RKO (cell line): ENCODE measurements at regions not wholly inside any gene's neighbourhood (a gene's known extent, or its start where the extent isn't known, plus 50 kb on each side); places are given as distances from the start of the nearest gene placed in this dataset.
A peak's percentile ranks its signal among the peaks of the same experiment; 100 is the strongest.
"Not testable (repeated sequence)": the region's sequence is repeated elsewhere in the genome, so short reads cannot be mapped to it uniquely, and the experiment has no call there.

Experiments
- DNase-seq: peaks from one replicate; pipeline ENCODE4 v3.0.0-alpha.2; 2016; ENCODE audit warnings: low spot score

DNA sequence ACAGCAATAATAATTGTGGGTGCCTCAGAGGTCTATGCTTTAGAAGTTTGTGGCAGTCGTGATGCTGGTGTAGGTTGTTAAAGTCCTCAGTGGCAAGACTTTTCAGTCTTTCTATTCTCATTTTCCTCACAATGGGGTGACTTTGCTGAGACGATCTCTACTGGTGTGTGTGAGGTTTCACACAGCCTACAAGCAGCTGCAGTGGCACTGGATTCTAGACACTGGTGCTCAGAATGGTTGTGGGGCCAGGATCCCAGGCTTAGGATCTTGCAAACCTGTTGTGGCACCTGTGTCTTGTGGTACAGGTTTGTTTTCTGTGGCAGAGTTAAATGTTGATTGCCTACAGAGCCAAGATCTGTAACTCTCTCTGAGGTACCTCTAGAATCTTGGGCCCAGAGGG, 581.2 kb downstream of the PTPRC start:
- no peak for DNase-seq

DNA sequence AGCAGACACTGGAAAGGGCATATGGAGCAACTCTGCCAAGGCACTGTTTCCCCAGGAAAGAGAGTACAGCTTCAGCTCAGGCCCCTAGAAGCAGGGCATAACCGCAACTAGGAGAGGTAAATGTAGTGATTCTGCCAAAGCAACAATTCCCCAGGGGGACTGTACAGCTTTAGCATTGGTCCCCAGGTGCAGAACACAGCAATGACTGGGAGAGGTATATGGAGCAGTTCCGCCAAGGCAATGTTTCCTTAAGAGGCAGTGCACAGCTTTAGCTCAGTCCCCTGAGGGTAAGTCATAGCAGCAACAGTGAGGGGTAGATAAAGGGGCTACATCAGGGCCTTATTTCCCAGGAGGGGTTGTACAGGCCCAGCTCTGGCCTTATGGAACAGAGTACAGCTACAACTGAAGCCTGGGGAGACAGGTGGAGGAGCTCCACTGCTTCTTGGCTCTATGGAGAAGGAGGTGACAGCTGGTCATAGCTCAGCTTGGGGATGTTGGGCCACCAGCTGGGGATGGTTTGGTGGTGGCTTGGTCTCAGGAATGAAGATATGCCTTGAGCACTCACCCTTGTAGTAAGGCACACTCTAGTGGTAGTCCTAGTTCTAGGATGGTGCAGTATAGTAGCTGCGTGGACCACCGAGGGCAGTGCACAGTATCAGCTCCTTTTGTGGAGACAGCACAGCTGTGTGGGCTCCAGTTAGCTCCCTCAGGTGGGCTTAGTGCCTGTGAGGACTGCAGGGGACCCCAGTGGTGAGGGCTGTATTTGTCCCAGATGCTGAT, 582.7 kb downstream of the PTPRC start:
- DNase-seq = no peak

DNA sequence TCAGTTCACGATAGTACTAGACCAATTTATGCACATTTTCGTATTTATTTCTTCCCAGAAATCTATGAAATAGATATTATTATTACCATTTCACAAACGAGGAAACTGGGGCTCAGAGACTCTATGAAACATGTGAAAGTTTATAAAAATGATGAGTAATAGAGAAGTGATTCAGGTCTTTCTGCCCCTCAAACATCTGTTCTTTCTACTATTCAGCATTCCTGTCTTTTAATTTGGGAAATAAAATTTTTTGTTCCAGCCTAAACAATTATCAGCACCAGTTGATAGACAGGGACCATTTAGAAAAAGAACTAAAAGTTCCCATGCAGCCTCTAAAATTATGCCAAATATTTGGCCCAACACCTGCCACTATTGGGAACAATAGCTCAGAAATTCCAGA, 585.1 kb downstream of the PTPRC start:
- no peak for DNase-seq

GRCh38 chr1:199226163-199226562, 587.3 kb downstream of the PTPRC start:
- peak; percentile 85 for DNase-seq

DNA sequence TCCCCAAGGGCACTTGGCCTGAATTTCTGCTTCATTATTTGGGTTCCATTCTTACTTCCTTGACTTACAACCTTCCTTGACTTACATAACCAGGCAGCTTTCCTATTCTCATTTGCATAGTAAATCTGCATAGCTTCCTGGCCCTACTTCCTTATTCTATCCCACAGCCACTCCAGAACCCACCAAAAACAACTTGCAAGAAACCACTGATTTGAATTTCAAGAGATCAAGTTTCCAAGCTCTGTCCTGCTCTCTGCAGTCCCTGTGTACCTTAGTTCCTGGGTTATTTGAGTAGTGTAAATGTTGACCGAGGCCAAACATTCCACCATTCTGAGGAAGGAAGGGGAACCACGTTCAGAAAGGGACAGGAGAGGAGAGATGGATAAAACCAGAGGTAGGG, 603.3 kb downstream of the PTPRC start:
- no peak for DNase-seq

GRCh38 chr1:199242601-199243000, 603.8 kb downstream of the PTPRC start:
- no peak for DNase-seq

DNA sequence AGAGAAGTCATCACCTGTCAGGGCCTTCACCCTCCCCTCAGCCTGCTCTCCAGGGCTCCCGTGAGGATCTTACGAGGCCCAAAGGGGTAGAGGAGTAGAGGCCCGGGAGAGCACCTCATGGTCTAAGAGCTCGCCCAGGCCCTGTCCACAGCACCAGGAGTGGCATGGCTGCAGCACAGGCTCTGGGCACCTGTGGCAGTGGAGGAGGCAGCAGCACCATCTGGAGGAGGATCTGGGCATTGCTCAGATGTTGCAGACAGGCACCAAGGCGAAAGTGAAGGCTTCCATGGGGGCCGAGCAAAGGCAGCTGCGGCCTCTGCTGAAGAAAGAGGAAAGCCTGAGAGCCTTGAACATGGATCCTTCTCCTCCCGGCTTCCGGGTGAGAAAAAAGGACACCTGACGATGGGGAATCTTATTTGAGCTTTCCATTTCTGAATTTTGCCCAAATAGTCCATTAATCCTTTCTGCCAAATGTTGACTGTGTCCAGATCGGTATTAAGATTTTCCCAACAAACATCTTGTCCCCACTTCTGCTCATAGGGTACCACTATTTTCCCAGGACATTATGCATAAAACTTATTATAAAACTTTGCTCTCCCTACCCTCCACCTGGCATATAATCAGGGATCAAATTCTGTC, 604.7 kb downstream of the PTPRC start:
- peak; percentile 20 for DNase-seq

DNA sequence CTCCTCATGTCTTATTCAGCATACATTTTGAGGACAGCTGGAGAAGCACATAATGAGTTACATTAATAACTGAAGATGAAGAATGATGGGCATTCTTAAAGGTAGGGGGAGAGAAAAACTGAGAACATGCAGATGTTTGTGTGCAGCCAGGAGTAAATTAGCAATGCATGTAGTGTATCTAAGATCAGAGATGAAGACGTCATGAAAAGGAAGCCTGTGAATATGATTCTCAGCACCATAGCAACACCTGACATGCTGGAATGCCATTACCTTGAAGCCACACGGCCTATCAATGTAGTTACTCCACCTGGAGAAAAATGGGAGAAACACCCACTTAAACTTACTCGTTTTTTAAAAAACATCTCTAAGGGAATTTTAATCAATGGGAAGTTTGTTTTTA, 607.1 kb downstream of the PTPRC start:
- DNase-seq = no peak

DNA sequence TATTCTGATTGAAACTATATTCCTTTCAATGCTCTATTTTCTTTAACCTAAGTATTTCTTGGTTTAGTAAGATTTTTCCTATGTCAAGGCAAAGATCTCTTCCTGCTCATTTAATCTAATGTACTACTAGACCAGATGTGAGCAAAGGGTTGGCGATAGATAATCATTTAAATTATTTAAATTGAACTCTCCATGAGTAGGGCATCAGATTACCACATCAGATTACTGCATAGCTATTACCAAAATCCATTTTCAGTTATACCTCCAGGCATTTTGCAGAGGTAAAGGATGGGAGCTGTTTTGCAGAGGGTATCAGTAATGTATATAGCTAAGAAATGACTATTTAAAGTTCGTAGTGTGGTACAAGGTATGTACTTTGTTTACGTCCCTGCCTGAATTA, 607.9 kb downstream of the PTPRC start:
- no peak for DNase-seq

DNA sequence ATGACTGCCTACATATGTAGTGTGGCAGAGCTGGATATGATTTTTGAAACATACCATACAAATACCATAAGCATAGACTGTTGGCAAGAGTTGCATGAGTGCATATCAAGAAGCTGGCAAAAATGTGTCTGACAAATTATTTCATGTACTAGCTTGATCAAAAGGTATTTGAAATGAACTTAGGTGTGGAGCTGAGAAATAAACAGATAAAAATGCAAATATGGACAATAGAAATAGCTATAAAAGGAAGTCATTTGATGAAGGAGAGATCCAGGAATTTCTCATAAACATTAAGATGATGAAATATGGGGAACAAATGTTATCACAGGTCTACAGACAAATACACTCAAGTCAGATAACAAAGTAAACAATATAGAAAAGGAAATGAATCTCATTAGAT, 609.1 kb downstream of the PTPRC start:
- DNase-seq = no peak

DNA sequence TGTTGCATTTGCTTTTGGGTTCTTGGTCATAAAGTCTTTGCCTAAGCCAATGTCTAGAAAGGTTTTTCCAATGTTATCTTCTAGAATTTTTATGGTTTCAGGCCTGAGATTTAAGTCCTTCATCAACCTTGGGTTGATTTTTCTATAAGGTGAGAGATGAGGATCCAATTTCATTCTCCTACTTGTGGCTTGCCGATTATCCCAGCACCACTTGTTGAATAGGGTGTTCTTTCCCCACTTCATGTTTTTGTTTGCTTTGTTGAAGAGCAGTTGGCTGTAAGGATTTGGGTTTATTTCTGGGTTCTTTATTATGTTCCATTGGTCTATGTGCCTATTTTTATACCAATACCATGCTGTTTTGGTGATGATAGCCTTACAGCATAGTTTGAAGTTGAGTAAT, 615.2 kb downstream of the PTPRC start:
- not testable (repeated sequence) for DNase-seq

DNA sequence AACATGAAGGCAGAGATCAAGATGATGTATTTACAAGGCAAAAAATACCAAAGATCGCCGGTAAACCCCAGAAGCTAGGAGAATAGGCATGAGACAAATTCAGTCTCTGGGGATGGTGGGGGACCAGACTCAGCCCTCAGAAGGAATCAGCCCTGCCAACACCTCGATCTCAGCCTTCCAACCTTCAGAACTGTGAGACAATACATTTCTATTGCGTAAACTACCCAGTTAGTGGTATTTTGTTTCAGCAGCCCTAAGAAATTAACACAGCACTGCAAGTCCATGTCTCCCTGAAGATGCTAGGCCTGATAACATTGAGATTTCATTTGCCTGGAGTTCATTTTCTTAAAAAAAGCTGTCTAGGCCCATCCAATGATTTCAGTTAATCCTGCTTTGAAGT, 622.5 kb downstream of the PTPRC start:
- DNase-seq = no peak

DNA sequence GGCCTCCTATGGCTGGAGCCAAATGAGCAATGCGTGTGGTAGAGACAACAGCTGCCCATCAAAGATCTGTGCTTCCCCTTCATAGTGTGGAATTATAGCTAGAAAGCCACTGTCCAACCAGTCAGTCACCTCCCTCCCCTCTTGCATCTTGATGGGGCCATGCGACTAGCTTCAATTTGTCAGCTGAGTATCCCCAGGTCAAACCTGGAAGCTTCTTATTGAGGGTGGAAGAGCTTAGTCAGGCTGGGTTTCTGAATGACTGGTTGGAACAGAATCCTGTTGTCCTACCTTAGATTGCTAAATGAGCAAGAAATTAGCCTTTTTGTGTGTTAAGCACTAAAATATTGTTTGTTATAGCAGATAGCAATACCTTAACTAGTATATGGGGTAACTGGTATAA, 625.4 kb downstream of the PTPRC start:
- no peak for DNase-seq

- DNase-seq = no peak
These were observed 626.1 kb downstream of the PTPRC start for GRCh38 chr1:199264911-199265310.

GRCh38 chr1:199265319-199265718, 626.5 kb downstream of the PTPRC start:
- no peak for DNase-seq

GRCh38 chr1:199269241-199269640, 630.4 kb downstream of the PTPRC start:
- DNase-seq = no peak

- no peak for DNase-seq
These were observed 633.3 kb downstream of the PTPRC start for GRCh38 chr1:199272139-199272544.

DNA sequence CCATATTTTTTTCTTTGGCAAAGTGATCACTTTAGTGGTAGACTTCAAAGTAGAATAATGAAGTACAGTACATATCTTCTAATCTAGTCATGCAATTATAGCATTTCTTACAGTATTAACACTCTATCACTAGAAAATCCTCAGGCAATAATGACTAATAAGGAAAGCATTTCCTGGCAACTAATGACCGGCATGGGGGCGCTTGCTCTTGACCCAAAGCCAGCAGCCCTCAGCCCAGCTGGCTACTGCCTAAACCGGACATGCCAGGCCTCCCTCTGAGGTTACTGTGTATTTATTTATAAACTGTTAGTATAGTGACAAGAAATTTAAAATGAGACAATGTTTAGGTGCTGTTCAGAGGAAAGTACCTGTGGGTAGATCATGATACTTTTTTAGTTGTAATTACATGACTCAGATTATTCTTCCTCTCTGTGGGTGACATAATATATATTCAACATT, 633.8 kb downstream of the PTPRC start:
- peak; percentile 92 for DNase-seq

GRCh38 chr1:199273837-199274379, 635.1 kb downstream of the PTPRC start:
- DNase-seq = no peak

GRCh38 chr1:199279067-199279466, 640.2 kb downstream of the PTPRC start:
- DNase-seq = no peak

DNA sequence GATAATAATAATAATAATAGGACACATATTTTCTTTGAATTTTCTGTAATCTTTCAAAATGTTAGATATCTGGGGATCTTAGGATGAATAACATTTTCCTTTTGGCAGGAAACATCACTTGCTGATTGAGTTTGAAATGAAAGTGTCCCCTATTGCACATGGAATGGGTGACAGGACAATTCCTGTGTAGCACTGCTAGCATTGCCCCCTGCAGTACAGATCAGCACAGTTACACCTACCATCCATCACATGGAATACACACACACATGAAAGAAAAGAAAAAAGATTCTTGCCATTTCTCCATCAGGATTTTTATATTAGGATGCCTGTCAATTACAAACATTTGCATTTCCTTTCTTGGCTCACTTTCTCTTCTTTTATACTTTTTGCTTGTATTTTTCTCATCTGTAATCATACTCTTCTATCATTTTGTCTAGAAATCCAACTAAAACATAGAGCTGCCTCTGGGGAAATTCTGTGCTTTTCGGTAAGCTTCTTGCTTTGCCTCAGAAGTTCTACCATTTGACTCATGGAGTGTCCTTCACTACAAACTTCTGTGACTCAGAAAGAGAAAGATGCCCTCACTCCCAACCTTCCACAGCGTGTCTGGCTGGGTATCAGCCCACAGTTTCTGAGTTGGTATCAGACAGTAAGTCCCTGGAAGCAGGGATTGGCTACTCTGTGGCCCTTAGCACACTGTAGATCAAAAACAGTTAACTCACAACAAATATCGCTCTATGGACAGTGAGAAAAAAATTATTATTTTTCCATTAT, 641.2 kb downstream of the PTPRC start:
- DNase-seq = no peak

DNA sequence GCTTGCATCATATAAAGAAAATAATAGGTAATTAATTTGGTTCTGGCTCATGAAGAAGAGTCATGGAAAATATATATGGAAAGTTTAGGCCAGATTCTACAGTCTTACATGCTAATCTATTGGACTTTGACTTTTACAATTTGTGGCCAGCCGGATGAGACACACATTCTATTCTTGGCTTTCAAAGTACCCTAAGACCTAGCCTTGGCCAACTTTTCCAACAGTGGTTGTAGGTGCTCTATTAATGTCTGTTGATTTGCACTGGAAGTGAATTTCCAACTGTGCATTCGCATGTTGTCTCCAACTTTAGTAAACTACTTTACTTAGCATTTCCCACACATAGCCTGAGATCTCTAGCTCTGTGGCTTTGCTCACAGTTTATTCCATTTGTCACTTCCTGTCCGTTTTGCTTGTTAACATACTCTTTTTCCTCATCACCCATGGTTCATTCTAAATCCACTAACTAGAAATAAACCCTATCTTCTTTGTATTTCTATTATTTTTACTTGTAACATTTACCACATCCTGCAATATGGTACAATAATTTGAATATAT, 644.0 kb downstream of the PTPRC start:
- DNase-seq = no peak
